ENCODE measurements at regions not wholly inside any gene's neighbourhood (a gene's known extent, or its start where the extent isn't known, plus 50 kb on each side); places are given as distances from the start of the nearest gene placed in this dataset.

DNA sequence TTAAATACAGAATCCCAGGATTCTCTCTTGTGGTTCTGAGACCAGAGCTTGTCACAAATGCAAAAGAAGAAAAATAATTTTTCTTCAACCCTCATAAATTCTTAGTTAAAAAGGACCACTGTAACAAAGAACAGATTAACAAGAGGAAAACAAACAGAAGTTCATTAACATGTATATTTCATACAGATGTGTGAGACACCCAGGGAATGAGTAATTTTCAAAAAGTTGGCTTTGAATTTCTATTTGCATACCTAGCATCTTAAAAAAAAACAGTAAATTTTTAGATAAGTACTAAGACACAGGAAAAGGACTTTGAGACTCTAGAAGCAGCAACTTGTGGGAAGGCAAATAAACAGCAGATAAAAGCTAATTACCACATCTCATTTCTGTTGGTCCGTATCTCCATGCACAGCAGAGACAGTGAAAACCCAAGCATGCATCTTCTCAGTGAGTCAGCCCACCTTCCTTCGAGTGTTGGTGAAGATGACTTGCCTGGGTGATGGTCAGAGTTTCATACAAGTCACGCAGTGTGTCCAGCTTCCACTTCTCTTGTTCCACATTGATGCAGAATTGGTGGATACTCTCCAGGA lies 399.9 kb upstream of the ADAMTS5 start:
- no peak for TF ChIP-seq POLR2A (IDR thresholded peaks at IDR 0.05)
- TF ChIP-seq, protein P1, sequence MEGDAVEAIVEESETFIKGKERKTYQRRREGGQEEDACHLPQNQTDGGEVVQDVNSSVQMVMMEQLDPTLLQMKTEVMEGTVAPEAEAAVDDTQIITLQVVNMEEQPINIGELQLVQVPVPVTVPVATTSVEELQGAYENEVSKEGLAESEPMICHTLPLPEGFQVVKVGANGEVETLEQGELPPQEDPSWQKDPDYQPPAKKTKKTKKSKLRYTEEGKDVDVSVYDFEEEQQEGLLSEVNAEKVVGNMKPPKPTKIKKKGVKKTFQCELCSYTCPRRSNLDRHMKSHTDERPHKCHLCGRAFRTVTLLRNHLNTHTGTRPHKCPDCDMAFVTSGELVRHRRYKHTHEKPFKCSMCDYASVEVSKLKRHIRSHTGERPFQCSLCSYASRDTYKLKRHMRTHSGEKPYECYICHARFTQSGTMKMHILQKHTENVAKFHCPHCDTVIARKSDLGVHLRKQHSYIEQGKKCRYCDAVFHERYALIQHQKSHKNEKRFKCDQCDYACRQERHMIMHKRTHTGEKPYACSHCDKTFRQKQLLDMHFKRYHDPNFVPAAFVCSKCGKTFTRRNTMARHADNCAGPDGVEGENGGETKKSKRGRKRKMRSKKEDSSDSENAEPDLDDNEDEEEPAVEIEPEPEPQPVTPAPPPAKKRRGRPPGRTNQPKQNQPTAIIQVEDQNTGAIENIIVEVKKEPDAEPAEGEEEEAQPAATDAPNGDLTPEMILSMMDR (IDR thresholded peaks at IDR 0.05) = no peak

All from transverse colon (tissue), 3 donors.